PFSK-1 (cell line): ENCODE measurements at regions not wholly inside any gene's neighbourhood (a gene's known extent, or its start where the extent isn't known, plus 50 kb on each side); places are given as distances from the start of the nearest gene placed in this dataset.

Source experiments
- FOXP2 ChIP-seq: optimal IDR thresholded peaks from 2 replicates; pipeline ENCODE3; 2011; ENCODE audit warnings: borderline replicate concordance, control low read depth, inconsistent platforms; ENCODE audit not compliant: insufficient read depth; ENCODE audit errors: extremely low read length, extremely low read depth
- POLR2AphosphoS5 ChIP-seq: IDR thresholded peaks from 2 replicates; pipeline ENCODE4 v1.6.1; 2012; ENCODE audit warnings: low read depth, mild to moderate bottlenecking, control low read depth, low read length, moderate library complexity
- REST ChIP-seq, 2 experiments: IDR thresholded peaks; 2 replicates each; pipeline versions ENCODE4 v1.6.1 to v1.8.0; 2011 to 2012; ENCODE audit warnings: low read depth in 2 of 2, low read length in 2 of 2, control low read depth in 1 of 2, inconsistent platforms in 1 of 2, mild to moderate bottlenecking in 1 of 2, moderate library complexity in 1 of 2; ENCODE audit not compliant: insufficient read depth in 1 of 2
- SIN3A ChIP-seq: IDR thresholded peaks from 2 replicates; pipeline ENCODE4 v1.6.1; 2012; ENCODE audit warnings: mild to moderate bottlenecking, low read length, moderate library complexity, borderline replicate concordance; ENCODE audit not compliant: insufficient read depth
- TAF1 ChIP-seq: IDR thresholded peaks from 2 replicates; pipeline ENCODE4 v1.6.1; 2012; ENCODE audit warnings: low read length, control low read depth, borderline replicate concordance; ENCODE audit not compliant: insufficient read depth

- TF ChIP-seq REST (IDR thresholded peaks at IDR 0.05; ENCODE audit: insufficient read depth in 1 of 2, low read depth in 2 of 2, low read length in 2 of 2), result no peak
- no peak for TF ChIP-seq FOXP2
- TF ChIP-seq TAF1, result no peak
- TF ChIP-seq SIN3A, result no peak
- no peak for TF ChIP-seq POLR2AphosphoS5
Observed at GRCh38 chr18:42659187-42659586, 456.3 kb downstream of the RIT2 start.

DNA sequence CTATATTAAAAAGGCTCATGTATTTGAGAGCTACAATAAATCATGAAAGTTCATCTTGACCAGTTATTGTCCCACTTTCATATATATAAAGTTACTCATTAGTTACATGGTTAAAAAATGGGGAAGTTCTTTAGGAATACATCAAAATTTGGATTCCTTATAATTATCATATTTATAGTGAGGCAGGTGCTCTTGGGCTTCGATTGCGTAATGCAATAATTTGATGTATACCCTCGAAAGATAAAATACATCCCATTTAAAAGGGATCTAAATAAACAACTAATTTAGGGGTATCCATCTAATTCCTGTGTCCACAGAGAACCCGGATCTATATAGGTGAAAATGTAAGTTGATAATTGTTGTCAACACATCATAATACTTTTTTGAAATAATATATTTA is 444.6 kb downstream of the RIT2 start:
- TF ChIP-seq FOXP2 (no peak), POLR2AphosphoS5 (no peak), TAF1 (no peak), SIN3A (no peak), REST (IDR thresholded peaks at IDR 0.05; ENCODE audit: insufficient read depth in 1 of 2, low read depth in 2 of 2, low read length in 2 of 2) (no peak)

- TF ChIP-seq FOXP2 (no peak), POLR2AphosphoS5 (no peak), REST (IDR thresholded peaks at IDR 0.05; ENCODE audit: insufficient read depth in 1 of 2, low read depth in 2 of 2, low read length in 2 of 2) (no peak), SIN3A (no peak), TAF1 (no peak)
Observed at GRCh38 chr18:42675810-42676209, 439.7 kb downstream of the RIT2 start.

DNA sequence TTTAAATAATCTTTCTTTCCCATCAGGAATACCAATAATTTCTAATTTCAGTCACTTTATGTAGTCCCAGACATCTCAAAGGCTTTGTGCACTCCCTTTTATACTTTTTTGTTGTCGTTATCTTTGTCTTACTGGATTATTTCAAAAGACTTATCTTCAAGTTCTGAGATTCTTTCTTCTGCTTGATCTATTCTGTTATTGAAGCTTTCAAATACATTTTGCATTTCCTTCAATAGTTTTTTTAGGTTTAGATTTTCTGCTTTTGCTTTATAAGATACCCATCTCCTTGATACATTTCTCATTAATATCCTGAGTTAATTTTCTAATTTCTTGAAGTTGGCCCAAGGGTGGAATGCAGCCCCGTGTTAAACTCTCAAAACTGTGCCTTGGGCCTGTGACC is 432.4 kb downstream of the RIT2 start:
- TF ChIP-seq POLR2AphosphoS5, result no peak
- no peak for TF ChIP-seq FOXP2
- no peak for TF ChIP-seq REST (IDR thresholded peaks at IDR 0.05; ENCODE audit: insufficient read depth in 1 of 2, low read depth in 2 of 2, low read length in 2 of 2)
- no peak for TF ChIP-seq SIN3A
- TF ChIP-seq TAF1, result no peak

DNA sequence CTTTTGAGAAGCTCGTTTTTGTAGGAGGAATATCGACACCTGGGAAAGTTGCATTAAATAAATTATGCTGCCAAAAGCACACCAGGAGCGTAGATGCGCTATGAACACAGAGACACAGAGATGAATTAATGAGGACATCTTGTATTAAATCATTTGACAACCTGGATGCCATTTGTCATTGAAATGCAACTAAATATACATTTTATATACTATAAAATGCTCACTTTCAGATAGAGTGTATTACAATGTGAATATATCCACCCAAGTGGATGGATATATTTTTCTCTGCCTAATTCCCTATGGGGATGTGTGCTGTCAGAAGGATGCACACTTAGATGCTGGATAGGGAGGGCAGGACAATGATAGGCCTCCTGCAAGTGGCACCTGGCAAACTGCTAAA is 426.2 kb downstream of the RIT2 start:
- TF ChIP-seq TAF1 (no peak), POLR2AphosphoS5 (no peak), SIN3A (no peak), REST (IDR thresholded peaks at IDR 0.05; ENCODE audit: insufficient read depth in 1 of 2, low read depth in 2 of 2, low read length in 2 of 2) (no peak), FOXP2 (no peak)
